Ishikawa (cell line): ENCODE measurements at regions not wholly inside any gene's neighbourhood (a gene's known extent, or its start where the extent isn't known, plus 50 kb on each side); places are given as distances from the start of the nearest gene placed in this dataset.

Experiments used
- CEBPB ChIP-seq: IDR thresholded peaks from 2 replicates; pipeline ENCODE4 v1.6.1; 2012
- CREB1 ChIP-seq: IDR thresholded peaks from 2 replicates; pipeline ENCODE4 v1.6.1; 2012; ENCODE audit warnings: low read depth
- EGR1 ChIP-seq: IDR thresholded peaks from 2 replicates; pipeline ENCODE4 v1.6.1; 2012
- EP300 ChIP-seq: IDR thresholded peaks from 2 replicates; pipeline ENCODE4 v1.6.1; 2012; ENCODE audit warnings: borderline replicate concordance
- FOXM1 ChIP-seq: IDR thresholded peaks from 2 replicates; pipeline ENCODE4 v1.6.1; 2012; ENCODE audit warnings: low read depth, borderline replicate concordance
- NFIC ChIP-seq: IDR thresholded peaks from 2 replicates; pipeline ENCODE4 v1.6.1; 2012
- RAD21 ChIP-seq: IDR thresholded peaks from 2 replicates; pipeline ENCODE4 v1.6.1; 2012; ENCODE audit warnings: low read depth
- TAF1 ChIP-seq: IDR thresholded peaks from 2 replicates; pipeline ENCODE4 v1.6.1; 2012; ENCODE audit warnings: low read depth, mild to moderate bottlenecking
- TCF12 ChIP-seq: IDR thresholded peaks from 2 replicates; pipeline ENCODE4 v1.6.1; 2012; ENCODE audit warnings: low read depth
- TEAD4 ChIP-seq: IDR thresholded peaks from 2 replicates; pipeline ENCODE4 v1.6.1; 2012
- YY1 ChIP-seq: IDR thresholded peaks from 2 replicates; pipeline ENCODE4 v1.6.1; 2012; ENCODE audit warnings: low read depth
- ZBTB7A ChIP-seq: IDR thresholded peaks from 2 replicates; pipeline ENCODE4 v1.6.1; 2012; ENCODE audit warnings: low read depth
- TF ChIP-seq, protein P1 (sequence below): IDR thresholded peaks from 2 replicates; pipeline ENCODE4 v1.6.1; 2012
- TF ChIP-seq, protein P2 (sequence below): IDR thresholded peaks from 2 replicates; pipeline ENCODE4 v1.6.1; 2012
- TF ChIP-seq, protein P3 (sequence below): IDR thresholded peaks from 2 replicates; pipeline ENCODE4 v1.6.1; 2012; ENCODE audit warnings: low read depth, mild to moderate bottlenecking

DNA sequence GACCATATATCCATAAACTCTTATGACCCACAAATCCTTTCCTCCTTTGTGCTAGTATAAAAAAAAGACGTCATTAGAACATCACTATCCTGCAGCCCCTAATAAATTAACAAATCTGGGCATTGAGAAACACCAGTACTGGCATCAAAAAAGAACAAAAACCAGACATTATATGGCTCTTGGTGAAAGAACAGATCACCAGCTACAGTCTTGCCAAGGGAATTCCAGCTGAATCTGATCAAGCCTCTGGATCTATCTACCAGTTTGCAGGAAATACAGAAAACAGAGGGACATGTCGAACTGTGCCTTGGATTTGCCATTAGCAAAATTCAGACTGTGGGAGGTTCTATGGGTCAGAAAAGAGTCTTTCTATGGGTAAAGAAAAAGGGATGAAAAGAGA lies 93.7 kb upstream of the DDX18 start:
- TF ChIP-seq CEBPB (no peak), TCF12 (no peak), EGR1 (no peak), TAF1 (no peak), EP300 (no peak), CREB1 (no peak), TEAD4 (no peak), RAD21 (no peak), ZBTB7A (no peak), YY1 (no peak), FOXM1 (no peak), NFIC (no peak)
- TF ChIP-seq, protein P1, sequence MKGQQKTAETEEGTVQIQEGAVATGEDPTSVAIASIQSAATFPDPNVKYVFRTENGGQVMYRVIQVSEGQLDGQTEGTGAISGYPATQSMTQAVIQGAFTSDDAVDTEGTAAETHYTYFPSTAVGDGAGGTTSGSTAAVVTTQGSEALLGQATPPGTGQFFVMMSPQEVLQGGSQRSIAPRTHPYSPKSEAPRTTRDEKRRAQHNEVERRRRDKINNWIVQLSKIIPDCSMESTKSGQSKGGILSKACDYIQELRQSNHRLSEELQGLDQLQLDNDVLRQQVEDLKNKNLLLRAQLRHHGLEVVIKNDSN, result no peak
- TF ChIP-seq, protein P2, sequence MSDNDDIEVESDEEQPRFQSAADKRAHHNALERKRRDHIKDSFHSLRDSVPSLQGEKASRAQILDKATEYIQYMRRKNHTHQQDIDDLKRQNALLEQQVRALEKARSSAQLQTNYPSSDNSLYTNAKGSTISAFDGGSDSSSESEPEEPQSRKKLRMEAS, result no peak
- TF ChIP-seq, protein P3, sequence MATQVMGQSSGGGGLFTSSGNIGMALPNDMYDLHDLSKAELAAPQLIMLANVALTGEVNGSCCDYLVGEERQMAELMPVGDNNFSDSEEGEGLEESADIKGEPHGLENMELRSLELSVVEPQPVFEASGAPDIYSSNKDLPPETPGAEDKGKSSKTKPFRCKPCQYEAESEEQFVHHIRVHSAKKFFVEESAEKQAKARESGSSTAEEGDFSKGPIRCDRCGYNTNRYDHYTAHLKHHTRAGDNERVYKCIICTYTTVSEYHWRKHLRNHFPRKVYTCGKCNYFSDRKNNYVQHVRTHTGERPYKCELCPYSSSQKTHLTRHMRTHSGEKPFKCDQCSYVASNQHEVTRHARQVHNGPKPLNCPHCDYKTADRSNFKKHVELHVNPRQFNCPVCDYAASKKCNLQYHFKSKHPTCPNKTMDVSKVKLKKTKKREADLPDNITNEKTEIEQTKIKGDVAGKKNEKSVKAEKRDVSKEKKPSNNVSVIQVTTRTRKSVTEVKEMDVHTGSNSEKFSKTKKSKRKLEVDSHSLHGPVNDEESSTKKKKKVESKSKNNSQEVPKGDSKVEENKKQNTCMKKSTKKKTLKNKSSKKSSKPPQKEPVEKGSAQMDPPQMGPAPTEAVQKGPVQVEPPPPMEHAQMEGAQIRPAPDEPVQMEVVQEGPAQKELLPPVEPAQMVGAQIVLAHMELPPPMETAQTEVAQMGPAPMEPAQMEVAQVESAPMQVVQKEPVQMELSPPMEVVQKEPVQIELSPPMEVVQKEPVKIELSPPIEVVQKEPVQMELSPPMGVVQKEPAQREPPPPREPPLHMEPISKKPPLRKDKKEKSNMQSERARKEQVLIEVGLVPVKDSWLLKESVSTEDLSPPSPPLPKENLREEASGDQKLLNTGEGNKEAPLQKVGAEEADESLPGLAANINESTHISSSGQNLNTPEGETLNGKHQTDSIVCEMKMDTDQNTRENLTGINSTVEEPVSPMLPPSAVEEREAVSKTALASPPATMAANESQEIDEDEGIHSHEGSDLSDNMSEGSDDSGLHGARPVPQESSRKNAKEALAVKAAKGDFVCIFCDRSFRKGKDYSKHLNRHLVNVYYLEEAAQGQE, result no peak

DNA sequence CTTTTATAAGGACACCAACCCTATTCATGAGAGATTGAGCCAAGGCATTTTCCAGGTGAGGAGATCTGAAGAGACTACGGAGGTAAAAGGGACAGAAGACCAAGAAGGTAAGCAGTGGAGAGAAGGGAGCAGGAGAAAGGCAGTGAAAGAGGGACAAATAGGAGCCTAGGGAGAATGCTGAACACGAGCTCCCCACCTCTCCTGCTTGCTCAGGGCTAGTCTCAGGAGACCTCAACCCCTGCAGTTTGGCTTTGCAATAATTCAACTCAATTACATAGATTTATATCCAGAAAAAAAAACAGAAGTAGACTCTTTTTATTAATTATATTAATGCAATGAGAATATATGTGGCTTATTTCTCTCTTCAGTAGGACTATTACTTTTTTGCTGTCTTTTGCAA lies 91.0 kb upstream of the DDX18 start:
- no peak for TF ChIP-seq EP300
- no peak for TF ChIP-seq RAD21
- no peak for TF ChIP-seq TAF1
- TF ChIP-seq, protein P2, result no peak
- TF ChIP-seq CEBPB, result no peak
- TF ChIP-seq CREB1, result no peak
- TF ChIP-seq, protein P3, result no peak
- no peak for TF ChIP-seq YY1

DNA sequence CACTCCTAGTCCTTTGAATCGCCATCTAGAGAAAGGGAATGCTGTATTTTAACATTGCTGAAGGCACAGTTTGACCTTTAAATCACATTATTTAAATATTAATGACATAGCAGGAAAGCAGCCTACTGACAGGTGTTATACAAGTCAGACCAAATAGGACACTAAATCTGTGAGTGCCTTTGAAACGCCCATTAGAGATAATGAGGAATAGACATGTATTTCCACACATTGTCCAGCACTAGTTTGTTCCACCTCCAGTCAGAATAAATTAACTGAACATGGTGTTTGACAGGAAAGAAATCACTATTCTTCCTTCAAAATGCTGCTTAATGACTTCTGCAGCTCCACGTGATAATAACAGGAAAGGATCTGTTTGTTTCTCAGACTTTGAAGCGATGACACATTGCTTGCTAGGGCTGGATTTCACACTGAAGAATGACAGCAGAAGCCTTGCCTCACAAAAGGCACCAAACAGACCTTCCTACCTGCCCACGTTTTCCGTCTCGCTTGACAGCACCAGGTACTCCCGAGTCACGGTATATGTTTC lies 90.5 kb upstream of the DDX18 start:
- TF ChIP-seq ZBTB7A, result no peak
- TF ChIP-seq FOXM1, result no peak
- TF ChIP-seq CREB1, result no peak
- TF ChIP-seq TEAD4, result no peak
- TF ChIP-seq RAD21, result no peak
- TF ChIP-seq, protein P3, result no peak
- TF ChIP-seq CEBPB, result no peak
- no peak for TF ChIP-seq TAF1
- TF ChIP-seq, protein P2, result no peak
- no peak for TF ChIP-seq EGR1

DNA sequence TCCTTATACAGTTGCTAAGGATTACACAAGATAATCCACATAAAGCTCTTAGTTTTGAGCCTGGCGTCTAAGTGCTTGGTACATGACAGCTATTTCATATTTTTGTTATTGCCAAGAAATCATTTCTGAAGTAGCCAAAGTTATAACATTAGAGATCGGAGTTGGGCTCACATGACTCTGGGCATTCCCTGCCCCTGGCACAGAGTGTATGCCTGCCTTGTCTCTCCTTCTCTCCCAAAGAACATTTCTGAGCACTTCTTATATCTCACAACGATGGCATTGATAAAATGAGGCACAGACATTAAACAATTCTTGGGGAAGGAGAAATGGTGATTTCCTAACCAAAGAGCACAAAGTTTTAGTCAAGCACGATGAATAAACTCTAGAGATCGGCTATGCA lies 87.7 kb upstream of the DDX18 start:
- TF ChIP-seq, protein P1, result no peak
- TF ChIP-seq, protein P3, result no peak
- TF ChIP-seq ZBTB7A, result no peak
- no peak for TF ChIP-seq CEBPB
- no peak for TF ChIP-seq TAF1
- no peak for TF ChIP-seq EP300
- no peak for TF ChIP-seq CREB1
- no peak for TF ChIP-seq TEAD4
- TF ChIP-seq FOXM1, result no peak
- no peak for TF ChIP-seq NFIC
- TF ChIP-seq TCF12, result no peak
- no peak for TF ChIP-seq YY1
- TF ChIP-seq, protein P2, result no peak
- no peak for TF ChIP-seq RAD21
- TF ChIP-seq EGR1, result no peak
